ENCODE measurements at regions not wholly inside any gene's neighbourhood (a gene's known extent, or its start where the extent isn't known, plus 50 kb on each side); places are given as distances from the start of the nearest gene placed in this dataset.

DNA sequence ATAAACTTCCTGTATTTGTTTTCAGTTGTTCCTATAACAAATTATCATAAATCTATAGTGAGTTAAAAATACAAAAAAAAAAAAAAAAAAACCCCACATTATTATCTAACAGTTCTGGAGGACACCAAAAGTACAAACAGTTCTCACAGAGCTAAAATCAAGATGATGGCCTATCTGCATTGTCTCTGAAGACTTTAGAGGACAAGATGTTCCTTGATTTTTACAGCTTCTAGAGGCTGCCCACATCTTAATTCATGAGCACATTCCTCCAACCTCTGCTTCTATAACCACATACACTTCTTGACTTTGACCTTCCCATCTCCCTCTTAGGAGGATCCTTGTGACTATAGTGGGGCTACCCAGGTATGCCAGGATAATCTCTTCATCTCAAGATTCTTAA is 806.1 kb downstream of the LTN1 start:
- TF ChIP-seq CTCF (conservative IDR thresholded peaks at IDR 0.05; ENCODE audit: low read depth, low read length) (no peak), EZH2 (IDR thresholded peaks at IDR 0.05; ENCODE audit: borderline replicate concordance, low read depth, low read length, poor library complexity, severe bottlenecking) (no peak)

All from A673 (cell line).